Peyer's patch (tissue), 4 donors: ENCODE measurements at regions not wholly inside any gene's neighbourhood (a gene's known extent, or its start where the extent isn't known, plus 50 kb on each side); places are given as distances from the start of the nearest gene placed in this dataset.

Experiments
- POLR2A ChIP-seq, 2 donors: fragments of 450-650 bp; IDR thresholded peaks; one replicate each; pipeline ENCODE4 v1.5.1; 2017; ENCODE audit warnings: antibody characterized with exemption in 2 of 2, mild to moderate bottlenecking in 2 of 2, moderate library complexity in 2 of 2
- TF ChIP-seq, protein P1 (sequence below), 6 experiments: fragments of 450-650 bp in 4 of 6; fragments of 200-600 bp in 2 of 6; sonication (generic) in 1 of 6; IDR thresholded peaks; one replicate each; pipeline ENCODE4 v1.5.1; 2017 to 2019; ENCODE audit warnings: antibody characterized with exemption in 6 of 6, mild to moderate bottlenecking in 3 of 6, moderate library complexity in 1 of 6

DNA sequence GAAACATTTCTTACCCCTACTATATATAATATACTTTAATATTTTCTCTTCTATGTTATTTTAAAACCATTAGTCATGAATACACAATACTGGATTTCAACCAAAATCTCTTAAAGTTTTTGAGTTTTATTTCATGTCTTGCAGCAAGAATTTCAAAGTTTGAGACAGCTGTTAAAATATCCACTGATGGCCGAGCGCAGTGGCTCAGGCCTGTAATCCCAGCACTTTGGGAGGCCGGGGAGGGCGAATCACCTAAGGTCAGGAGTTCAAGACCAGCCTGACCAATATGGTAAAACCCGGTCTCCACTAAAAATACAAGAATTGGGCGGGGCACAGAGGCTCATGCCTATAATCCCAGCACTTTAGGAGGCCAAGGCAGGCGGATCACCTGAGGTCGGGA, 59.7 kb upstream of the DAPK1 start:
- TF ChIP-seq POLR2A (IDR thresholded peaks at IDR 0.05): no peak
- TF ChIP-seq, protein P1, sequence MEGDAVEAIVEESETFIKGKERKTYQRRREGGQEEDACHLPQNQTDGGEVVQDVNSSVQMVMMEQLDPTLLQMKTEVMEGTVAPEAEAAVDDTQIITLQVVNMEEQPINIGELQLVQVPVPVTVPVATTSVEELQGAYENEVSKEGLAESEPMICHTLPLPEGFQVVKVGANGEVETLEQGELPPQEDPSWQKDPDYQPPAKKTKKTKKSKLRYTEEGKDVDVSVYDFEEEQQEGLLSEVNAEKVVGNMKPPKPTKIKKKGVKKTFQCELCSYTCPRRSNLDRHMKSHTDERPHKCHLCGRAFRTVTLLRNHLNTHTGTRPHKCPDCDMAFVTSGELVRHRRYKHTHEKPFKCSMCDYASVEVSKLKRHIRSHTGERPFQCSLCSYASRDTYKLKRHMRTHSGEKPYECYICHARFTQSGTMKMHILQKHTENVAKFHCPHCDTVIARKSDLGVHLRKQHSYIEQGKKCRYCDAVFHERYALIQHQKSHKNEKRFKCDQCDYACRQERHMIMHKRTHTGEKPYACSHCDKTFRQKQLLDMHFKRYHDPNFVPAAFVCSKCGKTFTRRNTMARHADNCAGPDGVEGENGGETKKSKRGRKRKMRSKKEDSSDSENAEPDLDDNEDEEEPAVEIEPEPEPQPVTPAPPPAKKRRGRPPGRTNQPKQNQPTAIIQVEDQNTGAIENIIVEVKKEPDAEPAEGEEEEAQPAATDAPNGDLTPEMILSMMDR (IDR thresholded peaks at IDR 0.05): no peak
